Left lung (tissue), 4 donors: ENCODE measurements at regions not wholly inside any gene's neighbourhood (a gene's known extent, or its start where the extent isn't known, plus 50 kb on each side); places are given as distances from the start of the nearest gene placed in this dataset.

Experiments used
- ATAC-seq: fragments of 200-7000 bp; cut with Tn5 transposase; one replicate; pipeline ENCODE4 v1.9.1; 2020; ENCODE audit warnings: moderate library complexity
- DNase-seq, 4 donors: peaks; one replicate each; pipeline ENCODE4 v3.0.0-alpha.2; 2013 to 2020
- H3K27ac ChIP-seq, 2 donors: fragments of 200-600 bp; sonication (generic) in 1 of 2; one replicate each; pipeline versions ENCODE4 v1.5.0 to v1.8.0; 2020 to 2021
- H3K27me3 ChIP-seq, 2 donors: fragments of 200-600 bp; sonication (generic) in 1 of 2; one replicate each; pipeline versions ENCODE4 v1.5.0 to v1.8.0; 2020 to 2021
- H3K36me3 ChIP-seq, 2 donors: fragments of 200-600 bp; sonication (generic) in 1 of 2; one replicate each; pipeline versions ENCODE4 v1.5.0 to v1.8.0; 2020 to 2021
- H3K4me1 ChIP-seq, 2 donors: fragments of 200-600 bp; one replicate each; pipeline ENCODE4 v1.8.0; 2021
- H3K4me3 ChIP-seq, 2 donors: fragments of 200-600 bp; sonication (generic) in 1 of 2; one replicate each; pipeline versions ENCODE4 v1.5.0 to v1.8.0; 2020 to 2021; ENCODE audit warnings: mild to moderate bottlenecking in 1 of 2
- H3K9me3 ChIP-seq, 2 donors: fragments of 200-600 bp; sonication (generic) in 1 of 2; one replicate each; pipeline versions ENCODE4 v1.5.0 to v1.8.0; 2020 to 2021
- intact Hi-C, 2 donors: fragments of 100-400 bp; cut with DNase I; formaldehyde crosslinking; loops; one replicate each; pipeline versions ENCODE4 v1.11.2 to v1.14.2; 2022
- TF ChIP-seq, protein P1 (sequence below), 2 donors: fragments of 200-600 bp; sonication (generic) in 1 of 2; IDR thresholded peaks; one replicate each; pipeline versions ENCODE4 v1.5.0 to v1.8.0; 2021; ENCODE audit warnings: antibody characterized with exemption in 2 of 2
- donor health status: DM: no; HTN: yes; CAD: no.
- donor health status: DM: no; HTN: no; CAD: no.

DNA sequence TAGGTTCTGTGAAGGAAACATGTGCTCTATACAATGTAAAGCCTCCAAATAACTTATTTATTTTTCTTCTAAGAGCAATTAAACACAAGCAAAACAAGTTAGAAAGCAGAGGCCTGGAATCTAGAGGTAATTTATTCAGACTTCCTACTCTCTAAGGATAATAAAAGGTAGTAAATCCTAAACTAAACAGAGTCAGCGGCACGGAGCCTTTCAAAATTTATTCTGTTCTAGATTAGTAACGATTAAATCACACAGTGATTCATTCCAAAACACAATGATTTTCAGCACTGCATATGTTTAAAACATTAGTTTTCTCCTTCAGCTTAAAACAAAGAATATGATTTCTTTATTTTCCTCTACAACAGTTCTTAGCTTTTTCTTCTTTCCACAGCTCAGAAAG lies 160.9 kb downstream of the FBXO15 start:
- H3K36me3 ChIP-seq = no peaks in the 10 kb centered on the region
- no peaks in the 10 kb centered on the region for H3K4me1 ChIP-seq
- no peak overlapping the region for H3K27ac ChIP-seq
- TF ChIP-seq, protein P1, sequence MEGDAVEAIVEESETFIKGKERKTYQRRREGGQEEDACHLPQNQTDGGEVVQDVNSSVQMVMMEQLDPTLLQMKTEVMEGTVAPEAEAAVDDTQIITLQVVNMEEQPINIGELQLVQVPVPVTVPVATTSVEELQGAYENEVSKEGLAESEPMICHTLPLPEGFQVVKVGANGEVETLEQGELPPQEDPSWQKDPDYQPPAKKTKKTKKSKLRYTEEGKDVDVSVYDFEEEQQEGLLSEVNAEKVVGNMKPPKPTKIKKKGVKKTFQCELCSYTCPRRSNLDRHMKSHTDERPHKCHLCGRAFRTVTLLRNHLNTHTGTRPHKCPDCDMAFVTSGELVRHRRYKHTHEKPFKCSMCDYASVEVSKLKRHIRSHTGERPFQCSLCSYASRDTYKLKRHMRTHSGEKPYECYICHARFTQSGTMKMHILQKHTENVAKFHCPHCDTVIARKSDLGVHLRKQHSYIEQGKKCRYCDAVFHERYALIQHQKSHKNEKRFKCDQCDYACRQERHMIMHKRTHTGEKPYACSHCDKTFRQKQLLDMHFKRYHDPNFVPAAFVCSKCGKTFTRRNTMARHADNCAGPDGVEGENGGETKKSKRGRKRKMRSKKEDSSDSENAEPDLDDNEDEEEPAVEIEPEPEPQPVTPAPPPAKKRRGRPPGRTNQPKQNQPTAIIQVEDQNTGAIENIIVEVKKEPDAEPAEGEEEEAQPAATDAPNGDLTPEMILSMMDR (IDR thresholded peaks at IDR 0.05) = no peak
- intact Hi-C loops = no loop called here
- ATAC-seq (no peak), DNase-seq (no peak)
- no peaks in the 10 kb centered on the region for H3K27me3 ChIP-seq
- H3K4me3 ChIP-seq = no peak overlapping the region
- H3K9me3 ChIP-seq = no peaks in the 10 kb centered on the region

DNA sequence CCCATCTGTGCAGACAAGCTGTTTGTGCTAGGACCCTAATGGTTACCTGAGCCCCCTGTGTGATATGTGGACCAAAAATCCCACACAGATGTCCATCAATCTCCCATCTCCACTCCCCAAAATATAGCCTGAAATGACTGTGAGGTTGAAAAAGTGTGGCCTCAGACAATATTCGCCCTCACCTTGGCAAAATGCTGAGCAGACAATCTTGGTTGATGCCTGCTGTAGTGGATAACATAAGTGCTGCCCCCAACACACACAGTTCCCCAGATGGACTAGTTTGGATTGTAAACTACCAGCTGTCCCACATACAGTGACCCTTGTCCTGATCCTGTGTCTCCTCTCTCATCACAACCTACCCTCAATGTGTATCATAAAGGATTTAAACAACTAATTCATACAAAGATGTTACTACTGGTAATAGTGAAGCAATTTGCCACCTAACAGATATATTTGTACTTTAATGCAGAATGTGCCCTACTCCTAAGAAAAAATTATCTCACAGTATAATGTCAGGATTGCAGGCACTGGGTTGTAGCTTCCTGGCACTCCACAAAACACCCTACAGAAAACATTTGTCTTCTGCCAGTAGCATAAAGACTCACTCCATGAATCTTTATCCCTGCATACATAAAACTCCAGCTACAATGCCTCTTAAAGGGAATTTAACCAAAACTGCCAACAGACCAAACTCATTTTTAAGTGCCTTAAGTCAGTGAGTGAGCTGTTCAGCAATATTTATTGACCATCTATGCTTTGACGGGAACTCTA lies 161.6 kb downstream of the FBXO15 start:
- Histone ChIP-seq H3K27me3 (no peaks in the 10 kb centered on the region), H3K4me3 (no peak overlapping the region), H3K36me3 (no peaks in the 10 kb centered on the region), H3K9me3 (no peaks in the 10 kb centered on the region), H3K27ac (no peak overlapping the region), H3K4me1 (no peaks in the 10 kb centered on the region)
- ATAC-seq = no peak
- DNase-seq = no peak
- TF ChIP-seq, protein P1 (IDR thresholded peaks at IDR 0.05) = no peak
- intact Hi-C loops = no loop called here

GRCh38 chr18:73983970-73984369 lies 163.7 kb downstream of the FBXO15 start:
- Histone ChIP-seq H3K4me3 (no peak overlapping the region), H3K27me3 (no peaks in the 10 kb centered on the region), H3K36me3 (no peaks in the 10 kb centered on the region), H3K27ac (no peak overlapping the region), H3K4me1 (no peaks in the 10 kb centered on the region), H3K9me3 (no peaks in the 10 kb centered on the region)
- ATAC-seq (no peak), DNase-seq (no peak)
- TF ChIP-seq, protein P1 (IDR thresholded peaks at IDR 0.05) = no peak
- intact Hi-C loops = no loop called here

- intact Hi-C loops = no loop called here
- Histone ChIP-seq H3K9me3 (no peaks in the 10 kb centered on the region), H3K27me3 (no peaks in the 10 kb centered on the region), H3K4me1 (no peaks in the 10 kb centered on the region), H3K4me3 (no peak overlapping the region), H3K27ac (no peak overlapping the region), H3K36me3 (no peaks in the 10 kb centered on the region)
- ATAC-seq (no peak), DNase-seq (no peak)
- TF ChIP-seq, protein P1 (IDR thresholded peaks at IDR 0.05) = no peak
These were observed 164.1 kb downstream of the FBXO15 start for GRCh38 chr18:73983496-73983895.

DNA sequence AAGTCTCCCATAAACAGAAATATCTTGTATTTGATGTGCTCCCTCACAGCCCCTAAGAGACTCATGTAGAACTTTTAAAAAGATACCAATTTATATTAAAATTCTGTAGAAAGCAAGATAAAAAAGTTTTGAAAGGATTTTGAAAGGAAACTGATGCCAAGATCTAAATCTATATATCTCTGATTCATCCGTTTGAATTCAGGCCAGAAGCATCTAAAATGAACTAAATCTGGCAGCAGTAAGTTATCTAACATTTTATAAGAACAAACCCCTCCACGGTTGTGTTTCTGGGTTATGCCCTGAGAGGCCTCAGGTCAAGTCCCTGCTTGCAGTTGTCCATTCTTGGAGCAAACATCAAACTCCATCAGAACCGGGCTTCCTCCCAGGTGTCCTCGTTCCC lies 165.8 kb downstream of the FBXO15 start:
- Histone ChIP-seq H3K36me3 (no peaks in the 10 kb centered on the region), H3K9me3 (no peaks in the 10 kb centered on the region), H3K27me3 (no peaks in the 10 kb centered on the region), H3K4me1 (no peaks in the 10 kb centered on the region), H3K4me3 (no peak overlapping the region), H3K27ac (no peak overlapping the region)
- intact Hi-C loops = no loop called here
- TF ChIP-seq, protein P1 (IDR thresholded peaks at IDR 0.05) = no peak
- no peak for DNase-seq
- ATAC-seq = no peak
